GM12892 (cell line): ENCODE measurements at regions not wholly inside any gene's neighbourhood (a gene's known extent, or its start where the extent isn't known, plus 50 kb on each side); places are given as distances from the start of the nearest gene placed in this dataset.

Experiments
- DNase-seq: peaks from one replicate; pipeline ENCODE4 v3.0.0; 2011; ENCODE audit not compliant: insufficient read length
- FAIRE-seq: peaks from 2 replicates; lab custom pipeline; 2011; peaks lifted over from hg19 to GRCh38; lab: Jason Lieb, UNC
- POLR2A ChIP-seq: IDR thresholded peaks from 2 replicates; pipeline ENCODE4 v1.6.1; 2011; ENCODE audit warnings: low read depth, low read length, control low read depth
- POLR2AphosphoS5 ChIP-seq: IDR thresholded peaks from 2 replicates; pipeline ENCODE4 v1.6.1; 2011; ENCODE audit warnings: low read depth, low read length, control low read depth
- TAF1 ChIP-seq: IDR thresholded peaks from 2 replicates; pipeline ENCODE4 v1.6.1; 2011; ENCODE audit warnings: low read depth, mild to moderate bottlenecking, control low read depth, low read length, borderline replicate concordance

DNA sequence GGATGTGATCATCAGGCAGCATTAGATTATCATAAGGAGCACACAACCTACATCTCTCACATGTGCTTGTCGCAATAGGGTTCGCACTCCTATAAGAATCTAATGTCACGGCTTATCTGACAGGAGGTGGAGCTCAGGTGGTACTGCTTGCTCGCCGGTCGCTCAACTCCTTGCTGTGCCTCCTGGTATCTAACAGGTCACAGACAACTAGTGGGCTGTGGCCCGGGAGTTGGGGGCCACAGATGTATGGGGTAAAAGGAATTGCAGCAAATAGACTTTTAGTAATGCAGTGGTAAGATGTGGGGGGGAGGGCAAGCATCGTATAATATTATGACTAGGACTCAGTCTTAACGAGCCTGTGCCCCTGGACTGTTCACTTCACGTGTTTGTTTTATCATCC lies 624.8 kb downstream of the CENPC start:
- no peak for TF ChIP-seq POLR2A

DNA sequence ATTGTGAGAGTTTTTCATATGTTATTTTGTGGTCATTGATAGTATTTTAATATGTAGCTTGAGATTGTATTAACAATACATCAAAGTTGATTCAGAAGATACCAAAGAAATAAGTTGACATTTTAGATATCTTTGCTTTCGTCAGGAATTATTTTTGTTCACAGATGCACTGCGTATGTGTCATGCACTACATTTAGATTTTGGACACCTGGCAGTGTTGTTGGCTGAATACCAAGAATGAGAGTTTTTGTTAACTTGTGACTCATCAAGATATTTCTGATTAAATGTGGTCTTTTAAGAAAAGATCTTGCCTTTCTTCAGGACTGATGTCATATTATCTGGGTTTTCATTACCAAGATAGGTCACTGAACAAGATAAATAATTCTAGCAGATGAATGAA lies 633.4 kb downstream of the CENPC start:
- DNase-seq = no peak
- FAIRE-seq = no peak
- TF ChIP-seq TAF1 = no peak

More for the DNA sequence above, 624.8 kb downstream of the CENPC start:
- DNase-seq (no peak), FAIRE-seq (no peak)

DNA sequence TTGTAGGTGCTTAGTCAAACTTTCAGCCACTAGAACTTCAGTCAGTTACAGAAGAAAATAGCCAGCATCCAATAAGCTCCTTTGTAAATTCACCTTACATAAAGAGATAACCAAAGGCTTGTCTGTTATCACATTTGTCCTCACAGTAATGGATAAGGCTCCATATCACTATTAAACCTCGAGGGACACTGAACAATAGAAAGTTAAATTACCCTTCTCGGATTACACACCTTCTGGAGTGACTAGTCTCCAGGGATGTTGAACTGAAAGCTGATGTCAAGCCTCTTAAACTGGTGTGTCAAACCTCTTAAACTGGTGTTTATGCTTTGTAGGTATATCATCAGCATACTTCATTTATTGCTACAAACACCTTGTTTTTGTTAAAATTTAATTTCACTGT lies 639.0 kb downstream of the CENPC start:
- DNase-seq = no peak
- TF ChIP-seq POLR2AphosphoS5 (no peak), TAF1 (no peak), POLR2A (no peak)
- FAIRE-seq = no peak

DNA sequence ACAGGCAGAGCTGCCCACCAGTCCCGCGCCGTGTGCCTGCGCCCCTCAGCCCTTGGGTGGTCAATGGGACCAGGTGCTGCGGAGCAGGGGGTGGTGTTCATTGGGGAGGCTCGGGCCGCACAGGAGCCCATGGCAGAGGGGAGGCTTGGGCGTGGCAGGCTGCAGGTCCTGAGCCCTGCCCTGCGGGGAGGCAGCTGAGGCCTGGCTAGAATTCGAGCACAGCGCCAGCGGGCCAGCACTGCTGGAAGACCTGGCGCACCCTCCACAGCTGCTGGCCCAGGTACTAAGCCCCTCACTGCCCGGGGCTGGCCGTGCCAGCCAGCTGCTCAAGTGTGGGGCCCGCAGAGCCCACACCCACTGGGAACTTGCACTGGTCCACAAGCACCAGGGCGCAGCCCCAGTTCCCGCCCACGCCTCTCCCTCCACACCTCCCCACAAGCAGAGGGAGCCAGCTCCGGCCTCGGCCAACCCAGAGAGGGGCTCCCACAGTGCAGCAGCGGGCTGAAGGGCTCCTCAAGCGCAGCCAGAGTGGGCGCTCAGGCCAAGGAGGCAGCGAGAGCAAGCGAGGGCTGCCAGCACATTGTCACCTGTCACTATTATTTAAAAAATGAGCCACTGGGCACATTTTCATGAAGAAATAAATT lies 645.8 kb downstream of the CENPC start:
- no peak for DNase-seq
- TF ChIP-seq TAF1 (no peak), POLR2A (no peak), POLR2AphosphoS5 (no peak)
- FAIRE-seq = no peak

DNA sequence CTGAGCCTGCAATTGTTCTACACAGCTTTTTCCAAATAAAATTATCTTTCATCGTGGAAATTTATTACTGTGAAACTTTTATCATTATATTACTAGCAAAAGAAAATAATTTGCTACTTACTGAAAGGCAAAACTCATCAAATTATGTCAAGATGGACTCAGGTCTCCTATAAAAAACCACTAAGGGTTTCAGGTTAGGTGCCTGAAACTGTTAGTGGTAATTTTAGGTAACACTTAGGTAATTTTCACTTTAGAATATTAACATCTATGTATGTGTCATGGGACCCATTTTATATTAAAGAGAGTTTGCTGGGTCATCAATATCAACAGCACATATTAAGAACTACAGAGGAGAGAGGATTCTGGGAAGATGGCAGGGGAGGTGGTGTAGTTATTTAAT lies 651.5 kb downstream of the CENPC start:
- no peak for TF ChIP-seq POLR2AphosphoS5
- no peak for TF ChIP-seq TAF1
- TF ChIP-seq POLR2A = no peak
- FAIRE-seq (no peak), DNase-seq (no peak)

DNA sequence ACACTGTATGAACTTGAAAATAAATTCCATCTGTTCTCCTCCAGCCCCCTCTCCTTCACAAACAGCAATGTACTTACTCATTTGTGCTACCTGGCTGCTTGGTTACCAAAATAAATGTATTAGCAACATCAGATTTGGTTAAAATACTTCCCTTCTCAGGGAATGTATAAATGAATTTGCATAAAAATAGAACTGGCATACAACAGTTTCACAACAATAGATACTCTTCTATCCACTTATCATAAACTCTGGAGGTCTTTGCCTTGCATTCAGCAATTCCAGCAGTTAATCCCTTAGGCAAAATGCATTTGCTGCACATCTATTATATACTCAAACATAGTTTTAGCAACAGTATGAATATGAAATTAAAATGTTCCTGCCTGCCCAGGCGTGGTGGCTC lies 658.2 kb downstream of the CENPC start:
- TF ChIP-seq TAF1 (no peak), POLR2A (no peak), POLR2AphosphoS5 (no peak)
- no peak for FAIRE-seq
- DNase-seq = no peak

DNA sequence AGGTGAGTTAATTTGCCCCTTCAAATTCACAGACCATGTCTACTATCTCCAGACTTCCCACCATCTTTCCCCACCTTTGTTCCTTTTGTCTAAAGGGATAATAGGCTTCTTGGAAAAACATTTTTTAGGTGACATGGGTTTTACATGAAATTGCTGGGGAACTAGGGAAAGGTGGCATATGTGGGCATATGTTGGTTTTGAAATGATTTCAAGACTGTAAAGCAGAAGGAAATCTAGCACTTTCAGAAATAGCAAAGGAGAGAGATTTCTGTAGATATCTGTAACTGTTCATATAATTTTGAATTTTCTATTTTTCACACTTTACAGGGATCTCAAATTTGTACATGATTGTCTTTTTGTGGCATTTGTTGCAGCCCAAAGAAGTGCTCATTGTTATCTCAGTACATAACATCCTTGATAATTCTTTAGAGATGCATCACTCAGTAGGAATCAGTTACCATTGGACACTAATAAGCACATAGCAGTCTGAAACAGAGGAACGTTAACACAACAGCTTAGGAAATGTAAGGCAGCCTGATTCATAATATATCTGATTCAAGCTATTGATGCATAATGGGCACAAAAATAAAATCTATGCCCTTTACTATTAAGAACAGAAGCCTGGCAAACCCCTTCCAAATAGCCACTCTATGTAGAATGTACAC lies 659.7 kb downstream of the CENPC start:
- FAIRE-seq = no peak
- no peak for TF ChIP-seq TAF1
- no peak for TF ChIP-seq POLR2A
- TF ChIP-seq POLR2AphosphoS5 = no peak
- no peak for DNase-seq

DNA sequence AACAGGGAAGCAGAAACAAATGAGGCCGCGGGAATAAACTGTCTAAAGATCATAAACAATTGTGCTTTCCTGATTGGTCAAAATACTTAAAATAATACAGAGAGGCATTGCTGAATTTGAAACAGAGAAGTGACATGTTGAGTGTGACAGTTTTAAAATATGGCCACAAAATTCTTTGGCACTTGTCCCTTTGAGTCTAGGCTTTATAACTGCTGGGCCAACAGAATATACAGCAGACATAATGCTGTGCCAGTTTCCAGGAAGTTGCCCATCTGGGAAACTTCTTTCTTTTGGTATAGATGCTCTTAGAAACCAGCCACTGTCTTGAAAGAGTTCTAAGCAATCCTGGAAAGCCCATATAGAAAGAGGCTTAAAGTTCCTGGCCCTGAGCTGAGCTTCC lies 668.4 kb downstream of the CENPC start:
- DNase-seq = no peak
- no peak for FAIRE-seq

DNA sequence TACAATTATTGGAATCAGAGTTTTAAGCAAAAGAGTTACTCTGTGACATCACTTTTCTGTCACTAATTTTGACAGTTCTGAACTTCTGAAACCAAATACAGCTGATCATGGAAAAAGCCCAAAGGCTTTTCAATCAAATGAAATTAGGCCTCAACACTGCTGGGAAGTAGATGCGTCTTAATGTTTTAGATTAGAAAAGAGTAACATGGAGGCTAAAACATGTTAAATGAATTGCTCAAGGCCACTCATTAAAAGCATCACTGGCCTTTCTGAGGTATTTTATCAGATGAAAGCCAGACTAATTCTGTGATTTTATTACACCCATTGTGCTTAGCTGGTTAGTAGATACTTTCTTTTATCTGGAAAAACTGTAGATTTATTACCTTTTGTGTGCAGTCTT lies 672.6 kb downstream of the CENPC start:
- DNase-seq = no peak
- no peak for TF ChIP-seq TAF1
- no peak for TF ChIP-seq POLR2A
- TF ChIP-seq POLR2AphosphoS5 = no peak
- FAIRE-seq = no peak

More for the DNA sequence above, 668.4 kb downstream of the CENPC start:
- TF ChIP-seq POLR2AphosphoS5 (no peak), TAF1 (no peak)

DNA sequence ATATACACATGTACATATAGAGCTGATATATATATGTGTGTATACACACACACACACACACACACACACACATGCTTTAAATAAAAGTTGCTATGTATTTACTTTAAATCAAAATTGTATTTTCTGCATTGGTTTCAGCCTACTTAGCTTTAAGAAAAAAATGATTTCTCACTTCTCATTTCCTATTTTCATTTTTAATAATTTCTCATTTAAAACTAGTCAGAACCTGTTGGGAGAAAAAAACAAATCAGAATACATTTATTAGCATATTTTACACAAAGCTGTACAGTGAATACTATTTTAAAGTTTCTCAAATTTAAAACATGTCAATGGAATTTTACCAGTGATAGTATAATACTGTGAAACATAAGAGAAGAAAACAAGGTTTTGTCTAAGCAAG lies 681.8 kb downstream of the CENPC start:
- no peak for DNase-seq
- no peak for FAIRE-seq
- TF ChIP-seq POLR2AphosphoS5 (no peak), POLR2A (no peak), TAF1 (no peak)

DNA sequence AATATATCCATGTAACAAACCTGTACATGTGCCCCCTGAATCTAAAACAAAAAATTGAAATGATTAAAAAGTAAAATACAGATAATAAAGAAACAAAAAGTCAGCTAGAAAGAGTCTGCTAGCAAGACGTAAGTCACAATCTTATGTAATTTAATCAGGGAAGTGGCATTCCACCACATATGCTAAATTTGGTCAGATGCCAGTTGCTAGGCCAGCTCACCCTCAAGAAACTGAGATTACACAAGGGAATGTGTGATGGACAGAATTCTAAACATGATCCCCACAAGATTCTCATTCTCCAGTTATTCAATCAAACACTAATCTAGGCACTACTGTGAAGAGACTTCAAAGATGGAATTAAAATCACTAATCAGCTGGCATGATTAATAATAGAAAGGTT lies 689.3 kb downstream of the CENPC start:
- DNase-seq = no peak
- no peak for FAIRE-seq

DNA sequence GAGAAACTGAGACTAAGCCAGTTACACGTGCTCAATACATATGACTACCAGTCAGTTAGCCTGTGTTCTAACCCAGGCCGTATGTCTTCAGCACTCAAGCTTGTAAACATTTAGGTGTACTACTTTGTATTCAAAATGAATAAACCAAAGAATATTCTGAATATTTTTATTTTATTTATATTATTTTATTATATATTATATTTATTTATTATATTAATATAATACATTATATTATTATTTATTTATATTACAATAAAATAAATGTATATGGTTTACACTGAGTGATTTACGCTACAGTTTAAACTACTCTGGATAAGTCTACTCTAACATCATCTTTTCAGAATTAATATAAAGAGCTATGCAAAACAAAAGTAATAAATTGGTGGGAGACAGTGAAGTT lies 691.5 kb downstream of the CENPC start:
- DNase-seq (no peak), FAIRE-seq (no peak)
- TF ChIP-seq TAF1 (no peak), POLR2AphosphoS5 (no peak), POLR2A (no peak)

More for the DNA sequence above, 689.3 kb downstream of the CENPC start:
- no peak for TF ChIP-seq TAF1
- TF ChIP-seq POLR2AphosphoS5 = no peak
- no peak for TF ChIP-seq POLR2A

DNA sequence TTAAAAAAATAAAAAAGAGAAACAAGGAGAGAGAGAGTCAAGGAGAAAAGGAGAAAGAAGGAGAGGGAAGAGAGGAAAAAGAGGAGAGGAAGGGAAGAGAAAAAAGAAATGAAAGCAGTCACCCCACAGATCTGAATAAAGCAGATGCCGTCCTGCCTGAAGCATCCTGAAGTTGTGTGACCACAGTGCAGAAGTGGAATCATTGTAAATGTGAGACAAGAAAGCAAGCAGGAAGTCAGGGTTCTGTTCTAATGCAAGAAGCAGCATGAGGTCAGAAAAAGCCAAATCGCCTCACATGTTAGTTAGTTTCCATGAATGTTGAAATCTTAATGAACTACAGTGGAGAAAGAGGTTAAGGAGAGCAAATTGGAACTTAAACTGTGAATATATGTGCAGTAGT lies 692.5 kb downstream of the CENPC start:
- DNase-seq (no peak), FAIRE-seq (no peak)
- TF ChIP-seq TAF1 (no peak), POLR2AphosphoS5 (no peak)
